Activated CD4-positive, alpha-beta T cell treated with anti-CD3 and anti-CD28 coated beads for 48 hours (primary cell): ENCODE measurements at regions not wholly inside any gene's neighbourhood (a gene's known extent, or its start where the extent isn't known, plus 50 kb on each side); places are given as distances from the start of the nearest gene placed in this dataset.

Experiments used
- DNase-seq: peaks from one replicate; pipeline ENCODE4 v3.0.0-alpha.2; 2020

DNA sequence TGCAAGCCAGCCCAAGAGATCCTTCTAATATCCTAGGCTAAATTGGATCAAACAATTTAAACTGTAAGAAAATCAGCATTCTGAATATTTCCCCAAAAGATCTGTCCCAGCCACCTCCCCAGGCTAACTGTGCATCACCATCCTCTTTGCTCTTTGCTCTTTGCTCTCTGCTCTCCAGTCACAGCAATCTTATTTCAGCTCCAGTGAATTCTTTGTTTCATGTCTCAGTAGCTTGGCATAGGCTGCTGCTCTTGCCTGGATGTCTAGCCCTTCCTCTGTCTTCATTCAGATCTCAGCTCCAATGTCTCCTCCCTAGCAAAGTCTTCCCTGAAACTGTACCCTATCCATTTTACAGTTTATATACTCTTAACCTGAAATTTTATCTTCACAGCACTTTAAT lies 399.8 kb upstream of the USP15 start:
- DNase-seq, result no peak

DNA sequence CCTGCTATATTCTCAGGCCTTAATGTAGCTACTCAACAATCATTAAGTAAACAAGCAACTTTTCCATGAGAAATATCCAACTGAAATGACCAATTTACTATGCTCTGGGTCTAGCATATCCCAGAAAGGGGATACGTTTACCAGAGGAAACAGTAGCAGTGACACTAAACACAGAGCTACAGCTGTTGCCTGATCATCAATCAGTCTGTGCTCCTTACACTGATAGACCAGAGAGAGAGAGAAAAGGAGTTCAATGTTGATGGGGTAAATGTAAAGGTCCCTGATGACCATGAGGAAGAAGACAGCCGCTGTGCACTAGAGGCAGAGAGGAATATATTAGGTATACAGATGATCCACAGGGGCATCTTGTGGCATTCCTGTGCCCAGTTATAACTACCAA lies 397.2 kb upstream of the USP15 start:
- DNase-seq, result no peak

DNA sequence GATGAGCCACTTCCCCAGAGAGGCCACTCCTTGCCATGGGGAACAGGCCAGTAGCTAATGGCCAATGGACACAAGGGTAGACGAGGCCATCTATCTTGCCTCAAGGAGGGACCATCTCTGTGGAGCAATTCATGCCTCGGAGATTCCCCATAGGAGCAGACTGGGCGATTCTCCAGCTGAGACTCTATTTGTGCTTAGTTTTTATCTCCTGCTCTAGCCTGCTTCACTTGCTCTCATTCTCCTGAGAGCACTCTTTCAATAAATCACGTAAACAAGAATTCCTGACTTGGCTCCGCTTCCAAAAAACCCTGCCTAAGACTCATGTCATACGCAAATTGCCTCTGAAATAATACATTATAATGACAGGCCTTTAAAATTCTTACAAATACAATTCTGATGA lies 396.4 kb upstream of the USP15 start:
- DNase-seq, result no peak

DNA sequence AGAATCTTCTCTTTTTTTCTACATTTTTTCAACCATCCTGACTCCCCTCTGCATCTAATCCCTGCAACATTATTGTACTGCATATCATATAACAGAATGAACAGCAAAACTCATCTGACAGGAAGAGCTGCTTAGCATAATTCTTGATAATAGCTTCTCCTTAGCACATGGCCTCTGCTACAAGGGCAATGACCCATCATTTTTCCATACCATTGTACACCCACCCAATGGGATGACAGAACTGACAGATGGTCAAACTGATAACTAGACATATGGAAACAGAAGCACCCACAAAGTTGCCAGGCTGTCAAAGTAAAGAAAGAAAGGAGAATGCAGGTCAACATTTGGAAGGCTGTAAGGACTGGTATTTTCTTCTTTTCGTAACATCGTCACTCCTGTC lies 390.4 kb upstream of the USP15 start:
- DNase-seq, result no peak

DNA sequence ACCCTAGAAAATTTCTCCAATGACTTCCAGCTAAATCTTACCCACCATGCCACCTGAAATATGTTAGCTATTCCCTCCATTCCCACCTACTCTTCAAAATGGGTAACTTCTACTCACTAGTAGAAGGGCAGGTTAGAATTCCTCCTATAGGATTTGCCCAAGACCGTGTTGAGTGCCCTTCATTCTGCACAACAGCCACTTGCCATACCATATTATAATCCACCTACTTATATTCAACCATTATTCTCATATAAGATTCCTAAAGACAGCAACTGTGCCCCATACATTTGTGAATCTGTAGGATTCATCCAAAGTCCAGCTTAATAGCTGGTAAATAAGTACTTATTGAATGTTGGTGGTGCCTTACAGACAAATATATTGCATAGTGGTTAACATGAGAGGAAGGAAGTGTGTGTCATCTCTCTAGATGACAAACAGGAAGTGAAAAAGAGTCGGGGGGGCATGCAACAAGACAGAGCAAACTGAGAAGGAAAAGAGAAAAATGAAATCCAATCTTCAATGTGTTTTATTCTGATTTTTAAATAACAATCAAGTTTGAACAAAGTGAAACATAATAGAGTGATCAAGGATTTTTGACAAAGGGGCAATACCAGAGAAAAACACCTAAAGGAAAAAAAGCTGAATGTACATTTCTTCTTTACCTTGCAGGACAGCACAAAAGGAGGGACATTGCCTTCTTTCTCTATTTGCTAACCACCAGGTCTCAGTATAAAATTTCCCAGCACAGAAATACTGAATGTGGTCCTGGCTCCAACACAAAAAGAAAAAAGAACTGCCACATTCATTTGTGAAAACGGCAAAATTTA lies 389.3 kb upstream of the USP15 start:
- DNase-seq, result peak; percentile 9

DNA sequence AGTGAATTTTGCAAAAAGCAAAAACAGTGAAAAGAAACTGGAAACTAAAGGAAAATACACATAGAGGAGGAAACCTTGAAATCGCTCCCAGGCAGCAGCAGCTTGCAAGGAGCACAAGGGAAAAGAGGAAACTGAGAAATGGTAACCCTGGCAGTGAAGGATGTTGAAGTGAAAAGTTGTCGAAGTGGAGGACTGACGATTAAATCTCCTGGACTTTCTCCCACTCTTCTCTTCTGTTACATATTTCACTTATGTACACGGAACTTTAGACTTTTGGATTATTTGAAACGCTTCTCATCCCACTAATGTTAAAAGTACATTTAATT lies 388.8 kb upstream of the USP15 start:
- DNase-seq, result no peak

DNA sequence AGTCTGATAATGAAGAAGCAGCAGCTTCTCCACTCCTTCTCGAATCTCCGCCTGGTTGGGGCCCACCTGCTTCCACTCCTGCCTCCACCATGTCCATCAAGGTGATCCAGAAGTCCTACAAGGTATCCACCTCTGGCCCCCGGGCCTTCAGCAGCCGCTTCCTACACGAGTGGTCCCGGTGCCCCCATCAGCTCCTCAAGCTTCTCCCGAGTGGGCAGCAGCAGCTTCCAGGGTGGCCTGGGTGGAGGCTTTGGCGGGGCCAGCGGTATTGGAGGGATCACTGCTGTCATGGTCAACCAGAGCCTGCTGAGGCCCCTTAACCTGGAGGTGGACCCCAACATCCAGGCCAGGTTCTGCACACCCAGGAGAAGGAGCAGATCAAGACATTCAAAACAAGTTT lies 381.0 kb upstream of the USP15 start:
- DNase-seq, result no peak

DNA sequence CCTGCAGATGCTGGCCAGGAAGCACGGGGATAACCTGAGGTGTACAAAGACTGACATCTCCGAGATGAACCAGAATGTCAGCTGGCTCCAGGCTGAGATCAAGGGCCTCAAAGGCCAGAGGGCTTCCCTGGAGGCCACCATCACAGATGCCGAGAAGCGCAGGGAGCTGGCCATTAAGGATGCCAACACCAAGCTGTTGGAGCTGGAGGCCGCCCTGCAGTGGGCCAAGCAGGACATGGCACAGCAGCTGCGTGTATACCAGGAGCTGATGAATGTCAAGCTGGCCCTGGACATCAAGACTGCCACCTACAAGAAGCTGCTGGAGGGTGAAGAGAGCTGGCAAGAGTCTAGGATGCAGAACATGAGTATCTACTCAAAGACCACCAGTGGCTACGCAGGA lies 380.0 kb upstream of the USP15 start:
- no peak for DNase-seq

DNA sequence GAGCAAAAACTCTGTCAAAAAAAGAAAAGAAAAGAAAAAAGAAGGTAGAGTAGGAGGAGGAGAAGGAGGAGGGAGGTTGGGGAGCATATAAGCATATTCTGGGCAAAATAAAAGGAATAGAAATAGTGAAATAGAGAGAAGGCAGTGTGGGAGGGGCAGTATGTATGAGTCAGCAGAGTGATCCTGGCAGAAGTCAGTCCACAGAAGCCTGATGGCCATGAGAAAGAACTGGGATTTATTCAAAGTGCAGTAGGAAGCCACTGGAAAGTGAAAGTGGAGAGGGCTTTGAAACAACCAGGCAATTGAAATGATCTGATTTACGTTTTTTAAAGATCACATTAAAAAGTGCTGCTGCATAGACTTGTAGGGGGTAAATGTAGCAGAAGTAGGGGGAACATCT lies 368.6 kb upstream of the USP15 start:
- no peak for DNase-seq

DNA sequence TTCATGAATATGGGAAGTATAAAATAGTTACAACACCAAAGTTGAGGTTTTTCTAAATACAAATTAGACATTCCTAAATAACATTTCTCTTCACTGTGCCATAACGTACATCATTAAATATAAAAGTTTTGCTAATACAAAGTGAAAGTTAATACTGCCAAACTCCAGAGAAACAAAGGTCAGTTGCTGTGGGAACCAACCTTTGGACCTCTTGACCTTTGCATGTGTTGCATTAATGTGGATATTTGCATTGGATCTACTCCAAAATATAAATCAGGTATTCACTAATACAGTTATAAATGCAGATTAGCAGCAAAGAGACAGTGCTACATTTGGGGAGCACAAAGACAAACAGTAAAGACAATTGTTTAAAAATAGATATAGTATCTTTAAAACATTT lies 366.0 kb upstream of the USP15 start:
- DNase-seq, result no peak

DNA sequence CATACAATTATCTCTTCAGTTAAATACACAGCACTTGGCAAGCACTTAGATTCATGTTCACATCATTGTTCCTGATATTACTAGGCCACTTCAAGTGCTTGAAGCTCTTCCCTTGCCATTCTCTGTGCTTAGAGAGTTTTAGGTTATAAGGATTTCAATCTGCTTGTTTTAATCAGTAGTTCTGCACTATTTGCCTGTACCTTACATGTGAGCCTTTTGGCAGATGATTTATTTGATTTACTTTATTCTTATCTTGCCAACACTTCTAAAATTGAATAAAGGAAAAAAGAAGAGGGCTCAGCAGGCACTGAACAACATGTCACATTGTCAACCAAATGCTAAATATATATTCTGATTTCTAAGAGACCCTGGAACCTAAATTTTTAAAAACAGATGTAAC lies 363.8 kb upstream of the USP15 start:
- no peak for DNase-seq

DNA sequence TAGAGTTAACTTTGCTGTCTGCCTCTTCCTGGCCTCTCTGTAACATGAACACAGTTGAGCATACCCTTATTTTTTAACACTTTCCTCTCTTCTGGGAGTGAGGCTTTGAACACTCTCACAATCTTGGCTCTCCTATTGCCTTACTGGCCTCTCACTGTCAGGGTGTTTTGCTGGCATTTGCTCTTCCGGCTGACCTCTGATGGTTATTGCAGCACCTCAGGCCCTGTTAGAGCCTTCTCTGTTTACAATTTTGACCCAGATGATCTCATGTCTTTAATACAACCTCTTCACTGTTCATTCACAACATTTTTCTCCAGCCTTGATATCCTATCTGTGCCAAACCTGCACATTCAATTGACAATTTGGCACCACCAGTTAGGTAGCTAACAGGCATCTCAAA lies 357.8 kb upstream of the USP15 start:
- DNase-seq, result no peak

DNA sequence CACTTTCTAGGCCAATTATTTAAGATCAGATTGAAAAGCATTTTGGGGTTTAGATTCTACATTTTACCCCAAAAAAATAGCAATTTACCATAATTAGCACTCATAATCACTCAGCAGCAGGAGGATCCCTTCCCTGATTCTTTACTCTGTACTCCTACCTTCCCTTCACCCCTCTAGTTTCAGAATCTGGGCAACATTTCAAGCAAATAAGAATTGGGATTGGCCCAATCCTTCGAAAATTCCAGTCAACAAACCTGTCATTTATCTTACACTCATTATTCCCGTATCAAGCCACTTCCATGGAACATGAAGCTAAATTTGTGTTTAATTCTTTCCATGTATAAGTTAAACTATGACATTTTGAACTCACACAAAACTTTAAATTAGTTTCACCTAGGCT lies 349.1 kb upstream of the USP15 start:
- no peak for DNase-seq

DNA sequence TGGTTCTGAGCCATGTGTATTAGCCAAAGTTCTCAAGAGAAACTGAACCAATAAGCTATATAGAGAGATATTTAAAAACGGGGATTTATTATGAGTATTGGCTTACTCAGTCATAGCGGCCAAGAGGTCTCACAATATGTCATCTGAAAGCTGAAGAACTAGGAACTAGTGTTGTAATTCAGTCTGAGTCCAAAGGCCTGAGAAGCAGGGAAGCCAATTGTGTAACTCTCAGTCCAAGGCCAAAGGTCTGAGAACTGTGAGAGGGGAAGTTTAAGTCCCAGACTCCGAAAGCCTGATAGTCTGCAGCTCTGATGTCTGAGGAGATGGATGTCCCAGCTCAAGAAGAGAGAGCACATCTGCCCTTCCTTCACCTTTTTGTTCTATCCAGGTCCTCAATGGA lies 344.8 kb upstream of the USP15 start:
- no peak for DNase-seq

DNA sequence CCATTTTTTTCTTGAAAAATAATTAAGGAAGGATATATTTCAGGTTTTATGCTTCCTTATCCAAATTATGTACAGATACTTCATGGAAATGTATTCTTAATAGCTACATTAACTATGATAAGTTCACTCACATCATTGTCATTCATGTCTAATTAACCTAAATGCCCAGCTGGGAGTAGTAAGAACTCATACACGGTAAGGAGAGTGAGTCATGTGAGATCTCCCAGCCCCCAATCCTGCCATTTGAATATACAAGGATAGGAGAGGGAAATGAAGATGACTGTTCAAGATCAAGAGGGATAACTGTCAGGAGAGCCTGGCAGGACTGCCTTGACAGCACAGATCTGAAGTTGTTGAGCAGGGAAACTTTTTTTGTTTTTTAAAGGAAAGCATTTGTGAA lies 343.4 kb upstream of the USP15 start:
- no peak for DNase-seq

DNA sequence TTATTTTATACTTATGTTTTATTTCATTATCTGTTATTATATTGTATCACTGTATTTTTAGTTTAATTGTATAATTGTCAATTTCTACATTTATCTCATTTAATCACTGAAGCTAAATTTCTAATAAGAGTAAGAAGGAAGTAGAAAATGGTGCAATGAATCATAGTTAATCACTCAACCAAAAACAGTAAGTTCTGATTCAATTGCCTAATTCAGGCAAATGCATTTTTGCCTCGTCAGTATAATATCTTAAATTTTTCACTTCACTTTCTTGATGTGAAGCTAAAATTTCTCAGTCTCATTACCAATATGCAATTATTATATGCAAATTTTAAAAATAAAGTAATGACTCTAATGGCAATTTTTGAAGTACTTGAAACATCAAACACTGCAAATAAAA lies 340.5 kb upstream of the USP15 start:
- no peak for DNase-seq

DNA sequence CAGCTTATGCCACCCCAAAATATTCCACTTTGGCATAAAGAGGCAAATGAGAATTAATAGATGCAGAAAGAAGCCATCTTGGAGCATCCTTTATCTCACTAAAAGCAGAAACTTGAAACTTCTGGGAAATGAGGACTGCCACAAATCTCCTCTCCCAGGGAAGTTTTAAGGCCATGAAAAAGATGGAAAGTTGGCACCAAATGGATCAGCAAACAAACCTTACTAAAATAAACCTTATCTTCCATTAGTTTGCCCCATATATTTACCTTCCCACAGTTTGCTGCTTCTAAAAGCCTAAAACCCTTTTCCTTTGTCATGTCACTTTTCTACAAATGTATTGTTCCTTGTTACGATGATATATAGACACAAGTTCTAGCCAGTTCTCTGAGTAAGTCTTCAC lies 340.0 kb upstream of the USP15 start:
- DNase-seq, result no peak

DNA sequence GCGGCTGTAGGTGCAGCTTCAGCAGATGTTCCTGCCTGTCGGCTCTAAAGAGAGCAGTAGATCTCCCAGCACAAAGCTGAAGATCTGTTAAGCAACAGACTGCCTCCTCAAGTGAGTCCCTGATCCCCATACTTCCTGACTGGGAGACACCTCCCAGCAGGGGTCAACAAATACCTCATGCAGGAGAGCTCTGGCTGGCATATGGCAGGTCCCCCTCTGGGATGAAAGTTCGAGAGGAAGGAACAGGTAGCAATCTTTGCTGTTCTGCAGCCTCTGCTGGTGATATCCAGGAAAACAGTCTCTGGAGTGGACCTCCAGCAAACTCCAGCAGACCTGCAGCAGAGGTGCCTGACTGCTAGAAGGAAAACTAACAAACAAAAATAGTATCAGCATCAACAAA lies 337.1 kb upstream of the USP15 start:
- DNase-seq, result no peak

DNA sequence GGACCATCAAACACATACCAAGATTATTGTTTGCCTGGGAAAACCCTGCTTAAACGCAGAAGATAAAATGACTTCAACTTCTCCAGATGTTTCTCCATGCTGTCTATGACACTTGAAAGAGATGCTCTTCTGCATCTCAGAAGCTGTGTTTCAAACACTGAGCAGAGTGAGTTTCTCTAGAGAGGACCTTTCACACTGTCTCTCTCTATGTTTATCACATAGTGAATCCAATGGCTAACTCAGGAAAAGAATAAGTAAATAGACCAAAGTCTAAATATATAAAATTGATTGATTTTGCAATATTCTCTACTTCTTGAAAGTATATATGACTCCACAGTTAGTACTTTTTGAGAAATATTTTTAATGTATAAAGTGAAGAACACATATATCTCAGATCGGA lies 325.6 kb upstream of the USP15 start:
- DNase-seq, result no peak

DNA sequence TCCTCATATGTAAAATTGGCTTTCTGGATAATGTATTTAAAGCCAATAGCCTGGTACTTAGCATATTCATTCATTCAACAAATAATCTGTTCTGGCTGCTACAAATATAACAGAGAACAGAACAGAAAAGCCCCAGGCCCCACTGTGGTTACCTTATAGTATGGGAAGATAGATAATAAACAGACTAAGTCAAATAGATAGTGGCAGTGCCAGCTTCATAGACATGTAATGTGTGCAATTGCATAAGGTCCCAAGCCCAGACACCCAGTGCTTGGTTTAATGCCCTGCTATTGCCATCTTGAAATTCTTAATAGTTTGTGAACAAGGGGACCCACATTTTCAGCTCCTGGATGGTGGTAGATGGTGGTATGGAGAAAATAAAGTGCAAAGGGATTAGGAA lies 320.2 kb upstream of the USP15 start:
- DNase-seq, result no peak

DNA sequence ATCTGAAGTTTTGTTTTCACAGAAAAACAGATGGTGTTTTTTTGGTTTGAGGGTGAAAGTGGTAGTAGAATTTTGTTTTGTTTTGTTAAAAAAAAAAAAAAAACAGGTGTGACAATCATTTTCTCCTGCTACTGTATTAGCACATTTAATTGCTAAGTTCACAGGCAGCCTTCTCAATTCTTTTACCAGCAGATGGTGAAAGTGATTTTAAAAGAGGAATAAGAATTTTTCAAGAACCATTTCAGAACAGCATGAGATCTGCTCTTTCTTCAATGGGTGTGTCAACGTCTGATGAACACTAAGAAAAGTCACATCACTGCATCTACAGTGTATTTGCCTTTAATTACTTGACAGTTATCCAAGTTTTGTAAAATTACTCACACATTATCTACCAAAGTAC lies 303.7 kb upstream of the USP15 start:
- DNase-seq, result no peak

DNA sequence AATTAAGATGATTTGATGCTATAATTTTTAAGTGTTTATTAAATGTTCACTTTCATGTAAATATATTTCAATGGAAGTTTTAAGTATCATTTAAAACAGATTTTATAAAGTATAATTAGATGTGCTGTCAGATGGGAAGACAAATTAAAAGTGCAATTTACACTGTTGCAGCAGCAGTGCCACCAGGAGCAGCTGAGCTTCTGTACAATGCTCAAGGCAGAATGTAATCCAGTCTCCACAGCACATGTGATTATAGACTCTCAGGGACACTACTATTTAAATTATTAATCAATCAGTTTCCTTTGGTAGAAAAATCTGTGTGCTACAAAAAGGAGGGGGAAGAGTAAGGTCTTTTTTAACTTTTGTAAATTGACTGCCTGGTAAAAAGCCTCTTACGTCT lies 285.7 kb upstream of the USP15 start:
- no peak for DNase-seq

DNA sequence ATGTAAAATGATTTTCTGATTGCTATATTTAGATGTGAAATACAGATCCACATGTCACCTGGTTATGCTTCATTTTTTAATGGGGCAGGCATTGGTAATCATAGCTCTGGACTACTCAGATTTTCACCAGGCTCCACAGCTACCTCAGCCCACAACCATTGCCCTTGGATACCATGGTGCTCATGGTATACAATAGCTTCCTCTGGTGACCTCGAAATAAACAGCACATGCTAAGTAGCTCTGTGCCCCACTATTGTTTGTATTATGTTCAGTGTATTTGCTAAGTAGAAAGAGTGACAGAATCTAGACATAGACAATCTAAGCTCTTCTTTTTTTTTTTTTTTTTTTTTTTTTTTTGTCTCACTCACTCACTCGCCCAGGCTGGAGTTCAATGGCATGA lies 274.4 kb upstream of the USP15 start:
- DNase-seq, result no peak

DNA sequence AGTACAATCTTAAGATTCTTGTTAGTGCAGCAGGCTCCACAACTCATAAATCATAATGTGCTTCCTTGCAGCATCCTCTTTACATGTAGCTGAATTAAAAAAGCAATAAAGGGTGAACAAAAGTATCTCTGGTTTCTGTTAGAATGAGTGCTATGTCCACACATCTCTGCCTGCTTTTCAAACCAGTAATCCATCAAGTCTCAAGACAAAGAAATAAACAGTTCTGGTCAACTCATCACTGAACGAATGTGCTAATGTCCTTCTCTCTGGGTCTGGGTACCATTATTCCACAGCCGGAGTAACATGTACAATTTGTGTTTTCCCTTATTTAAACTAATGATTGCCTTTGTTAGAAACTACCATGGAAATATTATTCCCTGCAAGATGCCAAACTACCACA lies 273.0 kb upstream of the USP15 start:
- DNase-seq, result no peak

DNA sequence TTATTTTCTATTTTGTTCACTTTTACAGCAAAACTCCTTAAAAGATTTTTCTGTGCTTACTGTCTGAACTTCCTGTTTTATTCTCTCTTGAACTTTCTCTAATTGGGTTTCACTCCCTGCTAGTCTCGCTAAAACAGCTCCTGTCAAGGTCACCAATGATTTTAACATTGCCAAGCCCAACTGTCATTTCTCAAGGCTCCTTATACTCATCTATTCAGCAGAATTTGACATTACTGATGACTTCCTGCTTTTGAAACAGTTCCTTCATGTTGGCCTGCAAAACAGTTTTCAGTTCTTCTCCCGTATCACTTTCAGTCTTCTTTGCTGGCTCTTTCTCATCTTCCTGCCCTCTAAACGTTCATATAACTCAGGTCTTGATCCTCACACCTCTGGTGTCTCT lies 268.5 kb upstream of the USP15 start:
- DNase-seq, result no peak
